HCT116 (cell line): ENCODE measurements at regions not wholly inside any gene's neighbourhood (a gene's known extent, or its start where the extent isn't known, plus 50 kb on each side); places are given as distances from the start of the nearest gene placed in this dataset.

Experiments
- CEBPB ChIP-seq: IDR thresholded peaks from 2 replicates; pipeline ENCODE4 v1.6.1; 2012; ENCODE audit warnings: low read depth
- SRF ChIP-seq: IDR thresholded peaks from 2 replicates; pipeline ENCODE4 v1.6.1; 2012; ENCODE audit warnings: low read depth

- TF ChIP-seq CEBPB (no peak), SRF (no peak)
These were observed 120.4 kb downstream of the RMI2 start for GRCh38 chr16:11465675-11466074.
